ENCODE measurements at regions not wholly inside any gene's neighbourhood (a gene's known extent, or its start where the extent isn't known, plus 50 kb on each side); places are given as distances from the start of the nearest gene placed in this dataset.

DNA sequence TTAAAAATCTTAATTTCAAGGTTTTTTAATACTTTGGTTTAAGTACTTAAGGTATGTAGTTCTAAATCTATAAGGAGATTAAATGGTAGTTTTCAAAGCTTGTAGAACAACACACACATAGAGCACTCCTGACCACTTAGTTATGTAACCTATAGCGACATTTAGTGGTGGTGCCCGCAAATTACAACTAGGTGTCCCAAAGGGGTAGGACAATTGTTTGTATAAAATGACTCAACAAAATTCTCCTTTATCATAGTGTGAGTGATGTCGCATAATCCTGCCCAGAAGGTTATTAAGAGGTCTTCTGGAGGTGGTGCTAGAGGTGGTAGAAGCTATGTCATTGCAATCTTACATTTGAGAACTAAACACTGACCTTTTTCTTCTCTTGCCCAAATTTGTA lies 373.0 kb upstream of the RASGEF1B start:
- Mint-ChIP-seq H3K4me1 (ENCODE audit: low read depth) (peaks cover 16% of the 10 kb centered on the region), H3K27me3 (no peaks in the 10 kb centered on the region), H3K9me3 (ENCODE audit: low read depth) (peaks cover 4% of the 10 kb centered on the region), H3K36me3 (ENCODE audit: insufficient read depth) (no peaks in the 10 kb centered on the region), H3K27ac (peak overlapping the region; percentile 69), H3K4me3 (ENCODE audit: low read depth) (no peak overlapping the region)
- TF ChIP-seq, protein P1, sequence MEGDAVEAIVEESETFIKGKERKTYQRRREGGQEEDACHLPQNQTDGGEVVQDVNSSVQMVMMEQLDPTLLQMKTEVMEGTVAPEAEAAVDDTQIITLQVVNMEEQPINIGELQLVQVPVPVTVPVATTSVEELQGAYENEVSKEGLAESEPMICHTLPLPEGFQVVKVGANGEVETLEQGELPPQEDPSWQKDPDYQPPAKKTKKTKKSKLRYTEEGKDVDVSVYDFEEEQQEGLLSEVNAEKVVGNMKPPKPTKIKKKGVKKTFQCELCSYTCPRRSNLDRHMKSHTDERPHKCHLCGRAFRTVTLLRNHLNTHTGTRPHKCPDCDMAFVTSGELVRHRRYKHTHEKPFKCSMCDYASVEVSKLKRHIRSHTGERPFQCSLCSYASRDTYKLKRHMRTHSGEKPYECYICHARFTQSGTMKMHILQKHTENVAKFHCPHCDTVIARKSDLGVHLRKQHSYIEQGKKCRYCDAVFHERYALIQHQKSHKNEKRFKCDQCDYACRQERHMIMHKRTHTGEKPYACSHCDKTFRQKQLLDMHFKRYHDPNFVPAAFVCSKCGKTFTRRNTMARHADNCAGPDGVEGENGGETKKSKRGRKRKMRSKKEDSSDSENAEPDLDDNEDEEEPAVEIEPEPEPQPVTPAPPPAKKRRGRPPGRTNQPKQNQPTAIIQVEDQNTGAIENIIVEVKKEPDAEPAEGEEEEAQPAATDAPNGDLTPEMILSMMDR (IDR thresholded peaks at IDR 0.05; ENCODE audit: unreplicated experiment), result peak; percentile 77
- DNase-seq (ENCODE audit: low spot score, unreplicated experiment), result peak; percentile 30

DNA sequence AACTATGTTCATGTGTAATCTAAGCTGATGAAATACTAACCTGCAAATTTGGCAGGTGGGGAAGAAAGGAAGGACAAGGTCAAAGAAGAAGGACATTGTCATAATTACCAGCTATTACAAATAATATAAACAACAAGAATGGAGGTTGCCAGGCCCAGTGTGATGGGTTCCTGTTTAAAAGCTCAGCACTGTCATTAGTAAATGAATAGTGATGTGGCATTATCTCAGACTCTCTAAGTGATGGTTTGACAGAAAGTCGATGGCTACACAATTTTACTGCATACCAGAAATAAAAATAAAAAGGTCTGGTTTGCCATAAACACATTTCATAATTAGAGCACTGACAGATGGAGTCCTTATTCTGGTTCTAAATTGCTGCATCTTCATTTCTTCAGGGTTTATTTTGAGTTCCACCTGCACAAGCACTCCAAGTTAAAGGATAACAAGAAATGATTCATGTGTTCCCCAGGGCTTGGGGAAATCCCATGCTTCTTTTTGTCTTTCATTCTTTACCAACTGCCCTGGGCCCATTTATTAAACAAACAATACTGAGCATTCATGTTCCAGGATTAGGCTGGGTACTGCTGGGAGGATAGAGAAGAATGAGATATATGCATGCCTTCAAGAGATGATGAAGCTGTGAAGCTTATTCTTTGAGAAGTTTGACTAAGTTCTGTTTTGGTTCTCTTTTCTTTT lies 367.8 kb upstream of the RASGEF1B start:
- Mint-ChIP-seq H3K27me3 (no peaks in the 10 kb centered on the region), H3K27ac (no peak overlapping the region), H3K4me3 (ENCODE audit: low read depth) (no peak overlapping the region), H3K36me3 (ENCODE audit: insufficient read depth) (no peaks in the 10 kb centered on the region), H3K9me3 (ENCODE audit: low read depth) (no peaks in the 10 kb centered on the region), H3K4me1 (ENCODE audit: low read depth) (peaks cover 8% of the 10 kb centered on the region)
- TF ChIP-seq, protein P1 (IDR thresholded peaks at IDR 0.05; ENCODE audit: unreplicated experiment), result no peak
- no peak for DNase-seq (ENCODE audit: low spot score, unreplicated experiment)

DNA sequence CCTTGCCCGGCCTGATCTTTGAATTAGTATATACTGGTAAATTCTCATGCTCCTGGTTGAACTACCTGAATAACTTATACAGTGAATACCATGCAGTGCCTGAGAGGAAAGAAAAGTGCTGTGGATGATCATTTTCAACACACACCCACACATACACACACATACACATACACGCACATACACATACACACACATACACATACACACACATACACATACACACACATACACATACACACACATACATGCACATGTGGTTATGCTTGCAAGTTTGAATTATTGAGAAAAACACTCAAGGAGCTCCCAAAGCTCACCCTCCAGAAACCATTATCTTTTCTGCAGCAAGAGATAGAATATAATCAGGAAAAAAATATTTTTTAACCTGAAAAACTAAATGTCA lies 366.9 kb upstream of the RASGEF1B start:
- H3K27me3 Mint-ChIP-seq, result no peaks in the 10 kb centered on the region
- peak overlapping the region; percentile 10 for H3K27ac Mint-ChIP-seq
- TF ChIP-seq, protein P1 (IDR thresholded peaks at IDR 0.05; ENCODE audit: unreplicated experiment), result no peak
- peaks cover 5% of the 10 kb centered on the region for H3K4me1 Mint-ChIP-seq (ENCODE audit: low read depth)
- H3K4me3 Mint-ChIP-seq (ENCODE audit: low read depth), result no peak overlapping the region
- DNase-seq (ENCODE audit: low spot score, unreplicated experiment), result no peak
- H3K36me3 Mint-ChIP-seq (ENCODE audit: insufficient read depth), result no peaks in the 10 kb centered on the region
- no peaks in the 10 kb centered on the region for H3K9me3 Mint-ChIP-seq (ENCODE audit: low read depth)

DNA sequence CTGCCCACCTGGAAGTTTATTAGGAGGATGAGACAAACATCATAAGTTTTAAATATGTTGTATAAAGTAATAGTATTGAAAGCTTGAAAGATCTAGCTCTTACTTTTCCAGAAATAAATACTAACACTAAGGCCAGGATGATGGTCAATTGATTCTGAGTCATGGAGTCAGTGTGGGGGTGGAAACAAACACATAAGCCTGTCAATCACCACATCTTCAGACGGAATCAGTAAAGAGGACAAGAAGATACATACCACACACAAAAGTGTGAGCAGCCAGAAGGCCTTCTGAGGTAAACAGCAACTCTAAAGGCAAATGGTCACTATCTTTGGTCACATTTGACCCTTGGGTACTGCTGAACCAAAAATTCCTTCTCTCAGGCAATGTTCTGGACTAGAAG lies 365.0 kb upstream of the RASGEF1B start:
- H3K36me3 Mint-ChIP-seq (ENCODE audit: insufficient read depth), result no peaks in the 10 kb centered on the region
- H3K27me3 Mint-ChIP-seq, result no peaks in the 10 kb centered on the region
- DNase-seq (ENCODE audit: low spot score, unreplicated experiment), result no peak
- peaks cover 3% of the 10 kb centered on the region for H3K4me1 Mint-ChIP-seq (ENCODE audit: low read depth)
- no peak overlapping the region for H3K27ac Mint-ChIP-seq
- no peaks in the 10 kb centered on the region for H3K9me3 Mint-ChIP-seq (ENCODE audit: low read depth)
- TF ChIP-seq, protein P1 (IDR thresholded peaks at IDR 0.05; ENCODE audit: unreplicated experiment), result no peak
- H3K4me3 Mint-ChIP-seq (ENCODE audit: low read depth), result no peak overlapping the region

DNA sequence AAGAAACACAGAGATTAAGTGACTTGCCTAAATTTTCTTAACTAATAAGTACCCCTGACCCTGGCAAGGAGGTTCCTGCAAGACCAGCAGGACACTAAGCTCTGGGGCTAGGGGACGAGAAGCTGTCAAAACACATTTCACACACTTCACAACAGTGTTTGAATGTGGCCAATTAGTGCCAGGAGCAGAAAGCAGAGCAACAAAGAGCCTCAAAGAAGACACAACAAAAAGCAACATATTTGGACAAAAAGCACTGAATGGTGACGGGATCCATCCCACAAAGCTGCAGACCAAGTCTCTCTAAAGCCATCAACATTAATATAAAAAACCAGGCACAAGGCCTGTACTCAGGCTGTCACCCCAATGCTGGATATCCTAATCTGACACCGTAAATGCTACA lies 361.9 kb upstream of the RASGEF1B start:
- TF ChIP-seq, protein P1 (IDR thresholded peaks at IDR 0.05; ENCODE audit: unreplicated experiment), result no peak
- Mint-ChIP-seq H3K4me3 (ENCODE audit: low read depth) (no peak overlapping the region), H3K9me3 (ENCODE audit: low read depth) (no peaks in the 10 kb centered on the region), H3K27me3 (no peaks in the 10 kb centered on the region), H3K36me3 (ENCODE audit: insufficient read depth) (no peaks in the 10 kb centered on the region), H3K27ac (no peak overlapping the region), H3K4me1 (ENCODE audit: low read depth) (no peaks in the 10 kb centered on the region)
- no peak for DNase-seq (ENCODE audit: low spot score, unreplicated experiment)
